Activated CD4-positive, alpha-beta T cell treated with anti-CD3 and anti-CD28 coated beads, Interleukin-2, amount 50 U/mL, for 24 hours (primary cell): ENCODE measurements at regions not wholly inside any gene's neighbourhood (a gene's known extent, or its start where the extent isn't known, plus 50 kb on each side); places are given as distances from the start of the nearest gene placed in this dataset.

Experiments
- DNase-seq, 2 donors: peaks; one replicate each; pipeline ENCODE4 v3.0.0-alpha.2; 2020; ENCODE audit warnings: low read depth in 1 of 2, low spot score in 1 of 2

GRCh38 chr2:118167026-118167425 lies 78.8 kb downstream of the INSIG2 start:
- DNase-seq: no peak

- DNase-seq: no peak
Measured at GRCh38 chr2:118166242-118166641, 78.0 kb downstream of the INSIG2 start.

- DNase-seq: no peak
Measured at GRCh38 chr2:118165595-118165994, 77.3 kb downstream of the INSIG2 start.
